Ishikawa (cell line): ENCODE measurements at regions not wholly inside any gene's neighbourhood (a gene's known extent, or its start where the extent isn't known, plus 50 kb on each side); places are given as distances from the start of the nearest gene placed in this dataset.

Source experiments
- CEBPB ChIP-seq: IDR thresholded peaks from 2 replicates; pipeline ENCODE4 v1.6.1; 2012
- CREB1 ChIP-seq: IDR thresholded peaks from 2 replicates; pipeline ENCODE4 v1.6.1; 2012; ENCODE audit warnings: low read depth
- EGR1 ChIP-seq: IDR thresholded peaks from 2 replicates; pipeline ENCODE4 v1.6.1; 2012
- EP300 ChIP-seq: IDR thresholded peaks from 2 replicates; pipeline ENCODE4 v1.6.1; 2012; ENCODE audit warnings: borderline replicate concordance
- FOXM1 ChIP-seq: IDR thresholded peaks from 2 replicates; pipeline ENCODE4 v1.6.1; 2012; ENCODE audit warnings: low read depth, borderline replicate concordance
- NFIC ChIP-seq: IDR thresholded peaks from 2 replicates; pipeline ENCODE4 v1.6.1; 2012
- RAD21 ChIP-seq: IDR thresholded peaks from 2 replicates; pipeline ENCODE4 v1.6.1; 2012; ENCODE audit warnings: low read depth
- REST ChIP-seq: IDR thresholded peaks from 2 replicates; pipeline ENCODE4 v1.6.1; 2012; ENCODE audit warnings: low read depth, mild to moderate bottlenecking
- TAF1 ChIP-seq: IDR thresholded peaks from 2 replicates; pipeline ENCODE4 v1.6.1; 2012; ENCODE audit warnings: low read depth, mild to moderate bottlenecking
- TCF12 ChIP-seq: IDR thresholded peaks from 2 replicates; pipeline ENCODE4 v1.6.1; 2012; ENCODE audit warnings: low read depth
- TEAD4 ChIP-seq: IDR thresholded peaks from 2 replicates; pipeline ENCODE4 v1.6.1; 2012
- USF1 ChIP-seq: IDR thresholded peaks from 2 replicates; pipeline ENCODE4 v1.6.1; 2012
- YY1 ChIP-seq: IDR thresholded peaks from 2 replicates; pipeline ENCODE4 v1.6.1; 2012; ENCODE audit warnings: low read depth
- ZBTB7A ChIP-seq: IDR thresholded peaks from 2 replicates; pipeline ENCODE4 v1.6.1; 2012; ENCODE audit warnings: low read depth
- TF ChIP-seq, protein P1 (sequence below): IDR thresholded peaks from 2 replicates; pipeline ENCODE4 v1.6.1; 2012

GRCh38 chr4:176875446-176875930 is 82.8 kb upstream of the VEGFC start:
- TF ChIP-seq CEBPB (no peak), TAF1 (no peak), RAD21 (no peak), REST (no peak), EGR1 (no peak), FOXM1 (no peak), TCF12 (no peak), NFIC (no peak), TEAD4 (no peak), ZBTB7A (no peak), USF1 (no peak), YY1 (no peak), EP300 (no peak), CREB1 (no peak)
- TF ChIP-seq, protein P1, sequence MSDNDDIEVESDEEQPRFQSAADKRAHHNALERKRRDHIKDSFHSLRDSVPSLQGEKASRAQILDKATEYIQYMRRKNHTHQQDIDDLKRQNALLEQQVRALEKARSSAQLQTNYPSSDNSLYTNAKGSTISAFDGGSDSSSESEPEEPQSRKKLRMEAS, result no peak

DNA sequence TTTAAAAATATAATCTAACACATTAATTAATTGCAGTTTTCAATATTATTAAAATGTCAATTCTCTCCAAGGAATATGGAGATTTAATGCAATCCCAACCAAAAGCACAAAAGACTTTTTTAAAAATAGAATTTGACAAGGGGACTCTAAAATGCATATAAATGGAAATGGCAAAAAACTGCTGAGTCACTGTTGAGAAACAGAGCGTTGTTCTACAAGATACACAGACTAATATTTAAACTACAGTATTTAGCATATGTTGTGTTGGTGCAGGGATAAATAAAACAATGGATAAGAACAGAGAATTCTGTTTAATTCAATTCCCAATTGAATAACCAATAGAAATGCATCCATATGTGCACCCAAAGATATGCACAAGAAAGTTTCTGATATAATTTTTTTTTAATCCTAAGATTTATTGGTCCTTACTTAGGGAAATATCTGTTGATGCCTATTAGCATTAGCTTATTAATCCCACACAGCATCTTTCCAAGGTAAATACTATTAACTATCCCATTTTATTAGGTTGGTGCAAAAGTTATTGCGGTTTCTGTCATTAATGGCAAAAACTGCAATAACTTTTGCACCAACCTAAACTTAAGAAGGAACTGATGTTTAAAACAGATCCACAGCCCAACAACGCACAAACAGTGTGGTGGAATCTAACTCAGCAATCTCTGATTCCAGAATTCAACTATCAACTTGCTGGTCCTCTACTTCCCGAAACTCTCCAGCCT is 86.8 kb upstream of the VEGFC start:
- TF ChIP-seq TAF1, result no peak
- TF ChIP-seq USF1, result no peak
- TF ChIP-seq EP300, result no peak
- TF ChIP-seq REST, result no peak

DNA sequence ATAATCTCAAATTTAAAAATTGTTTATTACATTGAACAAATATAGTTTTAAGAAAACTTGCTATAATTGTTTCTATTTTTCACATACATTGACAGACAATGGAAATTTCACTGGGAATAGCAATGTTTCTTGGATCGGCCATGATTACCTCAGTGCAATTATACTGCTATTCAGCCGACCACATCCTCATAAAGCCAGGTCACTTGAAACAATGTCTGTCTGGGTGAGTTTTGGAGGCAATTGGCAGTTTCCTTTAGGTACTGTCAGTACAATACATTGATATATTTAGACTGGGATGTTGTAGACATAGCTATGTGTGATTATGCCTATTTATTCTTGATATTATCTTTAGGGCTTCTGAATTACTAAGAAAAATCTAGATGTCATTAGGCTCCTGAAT is 89.5 kb upstream of the VEGFC start:
- TF ChIP-seq TEAD4 (no peak), REST (no peak), RAD21 (no peak), YY1 (no peak), TAF1 (no peak), CREB1 (no peak), FOXM1 (no peak), EGR1 (no peak), USF1 (no peak), ZBTB7A (no peak), EP300 (no peak), CEBPB (no peak)
- TF ChIP-seq, protein P1, result no peak

- no peak for TF ChIP-seq ZBTB7A
- no peak for TF ChIP-seq FOXM1
- TF ChIP-seq RAD21, result no peak
These were observed 90.4 kb upstream of the VEGFC start for GRCh38 chr4:176883108-176883550.
